ENCODE measurements at regions not wholly inside any gene's neighbourhood (a gene's known extent, or its start where the extent isn't known, plus 50 kb on each side); places are given as distances from the start of the nearest gene placed in this dataset.

- DNase-seq, result no peak
These were observed 170.8 kb upstream of the SOX1 start for GRCh38 chr13:111895896-111896821.

DNA sequence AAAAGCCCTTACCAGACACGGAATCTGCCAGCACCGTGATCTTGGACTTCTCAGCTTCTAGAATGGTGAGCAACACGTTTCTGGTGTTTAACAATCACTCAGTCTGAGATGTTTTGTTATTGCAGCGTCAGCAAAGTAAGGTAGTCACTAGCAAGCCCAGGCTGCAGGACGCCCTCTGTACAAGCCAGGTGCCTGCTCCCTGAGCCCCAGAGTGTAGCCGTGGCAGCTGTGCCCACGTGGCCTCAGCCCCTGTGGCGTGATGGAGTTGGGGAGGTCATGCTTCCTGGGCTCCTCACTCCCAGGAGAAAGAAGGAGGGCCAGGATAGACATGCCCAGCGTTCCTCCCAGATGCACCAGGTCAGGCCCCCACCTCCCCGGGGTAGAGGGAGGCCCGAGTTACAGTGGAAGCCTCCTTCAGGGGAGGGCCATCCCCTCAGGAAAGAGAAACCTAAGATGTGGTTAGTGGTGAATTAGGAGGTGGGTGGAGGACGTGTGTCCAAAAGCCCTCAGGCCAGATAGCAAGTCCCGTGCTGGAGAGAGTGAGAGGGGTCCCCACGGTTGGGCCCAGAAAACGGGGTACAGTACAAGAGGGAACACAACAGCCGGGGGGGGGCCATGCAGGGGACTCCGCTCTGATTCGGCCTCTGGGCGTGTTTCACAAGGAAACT is 169.6 kb upstream of the SOX1 start:
- no peak for DNase-seq

- DNase-seq, result no peak
These were observed 169.1 kb upstream of the SOX1 start for GRCh38 chr13:111897846-111898215.

GRCh38 chr13:111898956-111899713 is 167.8 kb upstream of the SOX1 start:
- no peak for DNase-seq

GRCh38 chr13:111899714-111900389 is 167.1 kb upstream of the SOX1 start:
- peak; percentile 11 for DNase-seq

DNA sequence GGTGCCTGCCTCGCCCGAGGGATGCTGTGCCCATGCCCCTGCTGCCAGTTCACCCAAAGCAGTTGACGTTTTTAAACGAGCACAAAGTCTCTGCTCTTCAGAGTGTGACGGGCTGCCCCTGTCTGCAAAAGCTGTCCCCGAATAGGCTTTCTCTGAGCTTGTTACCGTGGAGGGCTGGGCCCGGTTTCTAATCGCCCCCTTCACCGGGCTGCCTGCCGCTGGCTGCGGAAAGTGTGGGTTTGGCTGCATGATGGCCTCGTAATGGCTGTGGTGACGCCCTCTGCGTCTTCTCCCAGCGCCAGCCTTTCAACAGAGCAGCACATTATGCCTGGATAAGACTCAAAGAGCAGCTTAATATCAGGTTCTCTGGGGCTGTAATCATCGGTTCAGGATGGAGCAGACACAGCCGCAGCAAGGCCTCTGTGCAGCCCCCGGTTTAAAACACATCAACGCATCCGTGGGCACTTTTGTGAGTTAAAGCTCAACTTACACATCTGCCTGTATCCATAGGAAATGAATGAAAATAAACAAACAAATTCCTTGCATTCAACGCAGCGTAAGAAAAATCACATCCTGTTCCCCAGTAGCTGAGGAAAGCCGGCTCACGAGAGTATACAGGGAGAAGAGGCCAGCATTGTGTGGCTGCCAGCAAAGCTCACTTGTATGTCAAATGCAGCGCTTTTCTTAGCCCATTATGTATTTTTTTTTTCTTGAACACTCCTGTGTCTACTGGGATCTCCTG is 166.4 kb upstream of the SOX1 start:
- peak; percentile 80 for DNase-seq

DNA sequence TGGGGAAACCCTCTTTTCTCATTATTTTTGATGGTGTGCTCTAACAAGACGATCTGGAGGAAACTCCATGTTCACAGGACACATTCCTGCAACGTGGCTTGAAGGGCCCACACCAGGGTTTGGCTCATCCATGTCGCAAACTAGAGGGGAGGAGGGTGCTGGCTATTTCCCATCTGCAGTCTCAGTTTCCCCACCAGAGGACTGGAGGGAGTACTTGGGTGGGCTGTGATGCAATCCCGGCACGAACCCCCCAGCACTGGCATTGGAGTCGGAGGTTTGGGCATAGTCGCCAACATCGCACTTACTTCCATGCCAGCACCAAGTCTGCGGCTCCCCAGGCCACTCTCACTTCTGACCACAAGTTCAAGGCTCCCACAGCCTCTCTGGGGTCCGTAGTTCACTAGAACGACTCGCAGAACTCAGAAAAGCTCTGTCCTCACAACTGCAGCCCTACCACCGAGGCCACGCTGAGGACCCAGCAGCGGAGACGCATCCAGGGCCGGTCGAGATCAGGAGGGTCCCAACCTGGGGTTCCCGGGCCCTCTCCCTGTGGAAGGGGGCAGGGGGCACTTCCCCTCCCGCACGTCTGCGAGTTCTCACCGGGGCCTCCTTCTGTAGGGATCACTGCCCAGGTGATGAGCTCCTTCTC is 165.6 kb upstream of the SOX1 start:
- no peak for DNase-seq

DNA sequence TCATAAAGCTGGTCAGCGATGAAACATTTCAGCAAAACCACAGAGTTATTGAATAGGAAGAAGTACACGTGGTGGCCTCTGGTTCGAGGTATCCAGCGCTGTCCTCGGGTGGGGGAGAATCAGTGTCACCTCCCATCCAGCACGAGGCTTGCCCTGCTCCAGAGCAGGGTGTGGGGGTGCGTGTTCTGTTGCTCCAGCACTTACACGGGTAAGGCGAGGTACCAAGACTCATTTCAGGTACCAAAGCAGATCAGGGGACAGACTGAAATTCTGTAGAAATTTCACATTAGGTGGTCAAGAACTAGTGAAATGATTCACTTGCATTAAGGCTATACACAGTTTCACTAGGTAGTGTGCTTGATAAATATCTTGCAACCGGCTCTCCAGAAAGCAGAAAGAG is 164.2 kb upstream of the SOX1 start:
- no peak for DNase-seq

- no peak for DNase-seq
These were observed 163.8 kb upstream of the SOX1 start for GRCh38 chr13:111903143-111903542.

DNA sequence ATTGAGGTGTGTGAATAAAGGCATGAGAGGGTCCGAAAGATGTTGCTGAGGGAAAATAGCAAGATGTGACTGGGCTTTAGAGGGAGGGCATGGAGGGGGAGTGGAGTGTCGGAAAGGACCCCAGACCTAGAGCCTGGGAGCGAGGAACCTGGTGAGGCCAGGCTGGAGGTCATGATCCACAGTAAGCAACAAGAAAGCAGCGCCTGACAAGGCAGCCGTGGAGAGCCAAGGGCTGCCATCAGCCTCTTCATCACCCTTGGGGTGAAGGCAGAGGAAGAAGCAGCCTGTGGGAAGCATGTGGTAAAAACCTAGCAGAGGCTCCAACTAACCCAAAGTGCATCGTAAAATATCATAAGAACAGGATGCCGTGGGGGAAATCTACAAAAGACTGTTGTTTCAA is 162.8 kb upstream of the SOX1 start:
- DNase-seq, result no peak

DNA sequence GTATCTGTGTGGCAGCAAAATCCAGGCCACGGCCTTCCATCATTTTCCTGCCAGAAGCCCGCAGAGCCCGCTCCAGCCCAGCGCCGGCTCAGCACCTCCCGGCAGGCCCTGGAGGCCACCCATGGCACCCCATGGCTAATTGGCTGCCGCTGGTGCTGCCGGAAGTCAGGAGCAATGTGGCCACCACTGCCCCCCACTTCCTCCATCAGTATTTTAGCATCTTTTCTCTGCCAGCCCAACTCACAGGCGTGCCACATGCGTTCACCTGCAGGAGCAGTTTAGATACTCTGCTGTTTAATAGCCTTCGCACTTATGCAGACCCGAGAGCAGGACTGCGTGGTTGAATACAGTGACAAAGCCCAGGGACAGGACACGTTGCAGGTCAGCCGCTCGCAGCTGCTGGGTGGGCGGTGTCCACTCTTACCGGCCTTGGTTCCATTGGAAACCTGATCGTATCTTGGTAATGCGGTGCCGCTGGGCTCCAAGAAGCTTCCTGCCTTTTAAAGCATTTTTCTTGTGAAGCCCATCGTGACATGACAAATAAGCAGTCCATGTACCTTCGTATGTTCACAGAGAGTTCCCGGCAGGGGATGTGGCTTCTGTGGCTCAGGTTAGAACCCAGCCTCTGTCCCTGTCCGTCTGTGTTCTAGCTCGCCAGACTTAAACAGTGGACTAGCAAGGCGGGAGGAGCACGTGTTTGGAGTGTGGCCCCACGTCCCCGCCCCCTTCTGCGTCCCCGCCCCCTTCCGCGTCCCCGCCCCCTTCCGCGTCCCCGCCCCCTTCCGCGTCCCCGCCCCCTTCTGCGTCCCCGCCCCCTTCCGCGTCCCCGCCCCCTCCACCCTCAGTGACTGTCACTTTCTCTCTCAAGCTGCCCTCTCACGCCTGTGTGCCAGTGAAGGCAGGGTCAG is 162.0 kb upstream of the SOX1 start:
- DNase-seq, result no peak

DNA sequence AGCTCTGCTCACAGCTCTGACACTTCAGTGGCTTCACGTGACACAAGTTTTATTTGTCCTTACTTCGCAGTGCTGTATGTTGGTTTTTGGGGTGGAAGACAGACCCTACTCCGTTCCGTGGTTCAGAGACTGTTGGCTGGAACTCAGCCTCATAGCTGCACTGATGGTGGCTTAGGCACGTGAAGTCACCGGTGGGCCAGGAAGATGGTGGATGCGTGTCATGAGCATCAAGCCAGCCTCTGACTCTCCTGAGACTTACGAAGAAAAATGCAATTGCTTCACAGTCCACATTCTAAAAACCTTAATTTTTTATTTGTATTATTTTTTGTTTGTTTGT is 161.4 kb upstream of the SOX1 start:
- DNase-seq, result no peak

- DNase-seq, result no peak
These were observed 160.6 kb upstream of the SOX1 start for GRCh38 chr13:111906306-111906705.

DNA sequence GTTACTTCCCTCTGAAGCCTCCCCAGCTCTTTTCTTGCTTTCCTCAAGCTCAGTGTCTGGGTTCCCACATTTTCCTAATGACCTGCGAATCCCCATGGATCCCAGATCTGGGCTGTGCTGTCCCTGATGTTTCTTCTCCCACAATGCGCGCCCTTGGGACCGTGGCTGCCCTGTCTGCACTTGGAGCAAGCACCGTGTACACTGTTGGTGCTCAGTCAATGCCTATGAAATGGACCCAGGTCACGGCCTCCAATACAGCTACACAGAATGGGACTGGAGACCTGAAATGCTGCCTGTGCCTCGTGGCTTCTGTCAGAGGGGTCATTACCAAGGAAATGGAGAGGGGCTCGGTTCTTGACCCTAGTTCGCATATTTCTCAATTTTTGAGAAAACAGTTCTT is 160.1 kb upstream of the SOX1 start:
- no peak for DNase-seq

- DNase-seq, result no peak
These were observed 159.5 kb upstream of the SOX1 start for GRCh38 chr13:111907341-111907880.

DNA sequence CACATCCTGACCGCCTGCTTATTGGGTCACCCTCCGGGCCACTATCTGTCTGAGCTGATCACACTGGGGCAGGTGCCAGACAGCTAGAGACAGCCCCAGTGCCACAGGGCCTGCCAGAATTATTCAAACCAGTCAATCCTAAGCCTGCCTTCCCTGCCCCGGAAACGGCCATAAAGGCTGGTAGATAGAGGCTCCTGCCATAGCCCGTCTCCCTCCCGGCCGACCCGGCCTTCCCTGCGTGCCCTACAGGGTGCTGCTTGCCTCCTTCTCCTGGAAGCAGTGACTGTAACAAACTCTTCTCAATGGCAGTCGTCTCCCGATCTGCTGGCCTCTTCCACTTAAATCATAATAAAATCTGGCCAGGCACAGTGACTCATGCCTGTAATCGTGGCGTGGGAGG is 158.6 kb upstream of the SOX1 start:
- no peak for DNase-seq

- DNase-seq, result no peak
These were observed 158.0 kb upstream of the SOX1 start for GRCh38 chr13:111908981-111909380.

GRCh38 chr13:111909501-111909900 is 157.4 kb upstream of the SOX1 start:
- no peak for DNase-seq

- no peak for DNase-seq
These were observed 156.8 kb upstream of the SOX1 start for GRCh38 chr13:111909971-111910671.
